MM.1S (cell line): ENCODE measurements at regions not wholly inside any gene's neighbourhood (a gene's known extent, or its start where the extent isn't known, plus 50 kb on each side); places are given as distances from the start of the nearest gene placed in this dataset.
A peak's percentile ranks its signal among the peaks of the same experiment; 100 is the strongest.

Experiments
- DNase-seq: peaks from one replicate; pipeline ENCODE4 v3.0.0-alpha.2; 2015
- H2AFZ ChIP-seq: fragments of 300-600 bp; sonication (generic); 2 replicates; pipeline ENCODE4 v1.6.0; 2016; ENCODE audit warnings: antibody characterized with exemption, low read length
- H3F3A ChIP-seq: fragments of 300-600 bp; sonication (generic); 2 replicates; pipeline ENCODE4 v1.6.1; 2016; ENCODE audit warnings: mild to moderate bottlenecking, antibody characterized with exemption, low read length, moderate library complexity, mixed read lengths; ENCODE audit not compliant: insufficient read depth
- H3K27ac ChIP-seq: fragments of 300-600 bp; sonication (generic); 2 replicates; pipeline ENCODE4 v1.5.1; 2016; ENCODE audit warnings: mild to moderate bottlenecking, low read length
- H3K27me3 ChIP-seq: fragments of 300-600 bp; sonication (generic); replicated peaks from 2 replicates; pipeline ENCODE4 v1.6.0; 2016; ENCODE audit warnings: low read length; ENCODE audit not compliant: insufficient read depth
- H3K36me3 ChIP-seq: fragments of 300-600 bp; sonication (generic); replicated peaks from 2 replicates; pipeline ENCODE4 v1.6.1; 2016; ENCODE audit warnings: mild to moderate bottlenecking, low read length, mixed read lengths; ENCODE audit not compliant: insufficient read depth
- H3K4me1 ChIP-seq: fragments of 300-600 bp; sonication (generic); 2 replicates; pipeline ENCODE4 v1.6.1; 2016; ENCODE audit warnings: low read length, mixed read lengths
- H3K4me2 ChIP-seq: fragments of 300-600 bp; sonication (generic); 2 replicates; pipeline ENCODE4 v1.6.0; 2016; ENCODE audit warnings: low read depth, low read length
- H3K4me3 ChIP-seq: fragments of 300-600 bp; sonication (generic); 2 replicates; pipeline ENCODE4 v1.5.1; 2016; ENCODE audit warnings: low read length, mixed read lengths
- H3K79me2 ChIP-seq: fragments of 300-600 bp; sonication (generic); 2 replicates; pipeline ENCODE4 v1.6.1; 2016; ENCODE audit warnings: mixed run types, low read length, mixed read lengths
- H3K9ac ChIP-seq: fragments of 300-600 bp; sonication (generic); 2 replicates; pipeline ENCODE4 v1.6.1; 2016; ENCODE audit warnings: low read length, mixed read lengths
- H3K9me2 ChIP-seq: fragments of 300-600 bp; sonication (generic); replicated peaks from 2 replicates; pipeline ENCODE4 v1.6.1; 2016; ENCODE audit warnings: mild to moderate bottlenecking, low read length, mixed read lengths; ENCODE audit not compliant: insufficient read depth
- H3K9me3 ChIP-seq: fragments of 300-600 bp; sonication (generic); replicated peaks from 2 replicates; pipeline ENCODE4 v1.6.1; 2016; ENCODE audit warnings: mild to moderate bottlenecking, low read length, mixed read lengths; ENCODE audit not compliant: insufficient read depth
- H4K20me1 ChIP-seq: fragments of 300-600 bp; sonication (generic); 2 replicates; pipeline ENCODE4 v1.6.1; 2016; ENCODE audit warnings: mild to moderate bottlenecking, low read length, moderate library complexity, mixed read lengths; ENCODE audit not compliant: insufficient read depth
- CTCF ChIP-seq: fragments of 300-600 bp; sonication (generic); IDR thresholded peaks from 2 replicates; pipeline ENCODE4 v1.5.1; 2016; ENCODE audit warnings: antibody characterized with exemption, low read length, mixed read lengths
- EZH2 ChIP-seq: fragments of 300-600 bp; sonication (generic); optimal IDR thresholded peaks from 2 replicates; pipeline ENCODE3; 2017; ENCODE audit warnings: low read depth, mild to moderate bottlenecking, antibody characterized with exemption, low read length, mixed read lengths
- EZH2phosphoT487 ChIP-seq: fragments of 300-600 bp; sonication (generic); IDR thresholded peaks from 2 replicates; pipeline ENCODE4 v1.6.1; 2018; ENCODE audit warnings: antibody characterized with exemption, low read length

- Histone ChIP-seq H3K9ac (no peak overlapping the region), H3K79me2 (no peaks in the 10 kb centered on the region), H3K9me3 (no peaks in the 10 kb centered on the region), H3K4me1 (no peaks in the 10 kb centered on the region; the same call in 1 of the 2 replicates), H4K20me1 (no peaks in the 10 kb centered on the region), H3F3A (no peaks in the 10 kb centered on the region), H3K36me3 (no peaks in the 10 kb centered on the region), H3K27me3 (no peaks in the 10 kb centered on the region), H3K9me2 (no peaks in the 10 kb centered on the region), H2AFZ (peak overlapping the region; percentile 98), H3K4me2 (peak overlapping the region; percentile 92; the same call in 1 of the 2 replicates), H3K27ac (no peak overlapping the region), H3K4me3 (peak overlapping the region; percentile 69)
- TF ChIP-seq EZH2 = no peak
- TF ChIP-seq EZH2phosphoT487 = no peak
- no peak for TF ChIP-seq CTCF
- DNase-seq = no peak
Observed at GRCh38 chr2:126971162-126971480, 72.4 kb downstream of the TEX51 start.

- H3K27ac ChIP-seq = no peak overlapping the region
- H3K79me2 ChIP-seq = no peaks in the 10 kb centered on the region
- H3K4me2 ChIP-seq = peak overlapping the region; percentile 92
- H2AFZ ChIP-seq = peak overlapping the region; percentile 98
- peak overlapping the region; percentile 60; the same call in 1 of the 2 replicates for H3K9ac ChIP-seq
- H3K36me3 ChIP-seq = no peaks in the 10 kb centered on the region
- H3K9me3 ChIP-seq = no peaks in the 10 kb centered on the region
- TF ChIP-seq CTCF = peak; percentile 89
- TF ChIP-seq EZH2phosphoT487 = no peak
- no peak for TF ChIP-seq EZH2
- no peaks in the 10 kb centered on the region for H4K20me1 ChIP-seq
- peak overlapping the region; percentile 69 for H3K4me3 ChIP-seq
- no peaks in the 10 kb centered on the region for H3K9me2 ChIP-seq
- no peaks in the 10 kb centered on the region for H3K27me3 ChIP-seq
- no peaks in the 10 kb centered on the region; the same call in 1 of the 2 replicates for H3K4me1 ChIP-seq
- H3F3A ChIP-seq = no peaks in the 10 kb centered on the region
- peak; percentile 80 for DNase-seq
Observed at GRCh38 chr2:126971481-126972278, 73.0 kb downstream of the TEX51 start.

- peak overlapping the region; percentile 92; the same call in 1 of the 2 replicates for H3K4me2 ChIP-seq
Observed at GRCh38 chr2:126972279-126972626, 73.6 kb downstream of the TEX51 start.

More at GRCh38 chr2:126972279-126972626, 73.6 kb downstream of the TEX51 start:
- peak overlapping the region; percentile 69 for H3K4me3 ChIP-seq
- no peaks in the 10 kb centered on the region for H3F3A ChIP-seq
- H3K79me2 ChIP-seq = no peaks in the 10 kb centered on the region
- H3K4me1 ChIP-seq = no peaks in the 10 kb centered on the region; the same call in 1 of the 2 replicates
- no peaks in the 10 kb centered on the region for H3K27me3 ChIP-seq
- no peaks in the 10 kb centered on the region for H3K36me3 ChIP-seq
- H3K9ac ChIP-seq = no peak overlapping the region; the same call in 1 of the 2 replicates
- H3K9me3 ChIP-seq = no peaks in the 10 kb centered on the region
- H2AFZ ChIP-seq = peak overlapping the region; percentile 98
- H3K27ac ChIP-seq = no peak overlapping the region
- H4K20me1 ChIP-seq = no peaks in the 10 kb centered on the region
- TF ChIP-seq EZH2phosphoT487 (no peak), EZH2 (no peak), CTCF (no peak)
- no peak for DNase-seq
- no peaks in the 10 kb centered on the region for H3K9me2 ChIP-seq
